ENCODE measurements at regions not wholly inside any gene's neighbourhood (a gene's known extent, or its start where the extent isn't known, plus 50 kb on each side); places are given as distances from the start of the nearest gene placed in this dataset.

- in situ Hi-C loops (cut with MboI; ENCODE audit: low pct_ligation_motif_present in 1 of 4, low pct_unique_long_range_greater_than_20kb in 1 of 4, low sequenced_read_pairs in 3 of 4) = no loop called here
- DNase-seq = no peak
- intact Hi-C loops (cut with DNase I; ENCODE audit: low total_unique reads) = no loop called here
- H3K4me1 ChIP-seq = no peaks in the 10 kb centered on the region
- H3K4me3 ChIP-seq = no peak overlapping the region
- no peaks in the 10 kb centered on the region for H3K36me3 ChIP-seq
- H3K27me3 ChIP-seq = no peaks in the 10 kb centered on the region
- no peaks in the 10 kb centered on the region for H3K9me3 ChIP-seq
- WGBS, 2 donors (ENCODE audit: low coverage in 1 of 2) = 36 to 62% methylated on average over 4 of the region's 4 CpGs
- H3K27ac ChIP-seq = no peak overlapping the region
- TF ChIP-seq POLR2AphosphoS5 (IDR thresholded peaks at IDR 0.05) (no peak), POLR2A (IDR thresholded peaks at IDR 0.05) (no peak), EP300 (IDR thresholded peaks at IDR 0.05; ENCODE audit: low read depth) (no peak)
- TF ChIP-seq, protein P1, sequence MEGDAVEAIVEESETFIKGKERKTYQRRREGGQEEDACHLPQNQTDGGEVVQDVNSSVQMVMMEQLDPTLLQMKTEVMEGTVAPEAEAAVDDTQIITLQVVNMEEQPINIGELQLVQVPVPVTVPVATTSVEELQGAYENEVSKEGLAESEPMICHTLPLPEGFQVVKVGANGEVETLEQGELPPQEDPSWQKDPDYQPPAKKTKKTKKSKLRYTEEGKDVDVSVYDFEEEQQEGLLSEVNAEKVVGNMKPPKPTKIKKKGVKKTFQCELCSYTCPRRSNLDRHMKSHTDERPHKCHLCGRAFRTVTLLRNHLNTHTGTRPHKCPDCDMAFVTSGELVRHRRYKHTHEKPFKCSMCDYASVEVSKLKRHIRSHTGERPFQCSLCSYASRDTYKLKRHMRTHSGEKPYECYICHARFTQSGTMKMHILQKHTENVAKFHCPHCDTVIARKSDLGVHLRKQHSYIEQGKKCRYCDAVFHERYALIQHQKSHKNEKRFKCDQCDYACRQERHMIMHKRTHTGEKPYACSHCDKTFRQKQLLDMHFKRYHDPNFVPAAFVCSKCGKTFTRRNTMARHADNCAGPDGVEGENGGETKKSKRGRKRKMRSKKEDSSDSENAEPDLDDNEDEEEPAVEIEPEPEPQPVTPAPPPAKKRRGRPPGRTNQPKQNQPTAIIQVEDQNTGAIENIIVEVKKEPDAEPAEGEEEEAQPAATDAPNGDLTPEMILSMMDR (IDR thresholded peaks at IDR 0.05) = no peak
Observed at GRCh38 chr5:167953151-167953798, 338.2 kb upstream of the WWC1 start.

DNA sequence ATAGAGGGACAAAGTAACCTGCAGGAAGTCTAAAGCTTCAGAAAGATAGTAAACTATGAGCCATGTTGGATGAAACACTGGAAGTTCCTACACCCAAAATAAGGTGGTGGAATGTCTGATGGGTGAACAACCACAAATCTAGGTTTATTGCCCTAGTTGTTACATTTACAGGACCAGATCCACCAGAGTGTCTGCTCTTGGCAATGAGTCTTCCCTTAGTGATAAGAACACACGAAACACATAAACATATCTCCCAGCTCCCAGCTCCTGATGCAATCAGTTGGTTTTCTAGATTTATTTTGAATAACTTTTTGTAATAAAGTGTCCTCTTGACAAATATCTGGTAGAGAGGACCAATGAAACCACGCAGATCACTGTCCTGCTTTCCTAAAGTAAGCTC is 329.7 kb upstream of the WWC1 start:
- Histone ChIP-seq H3K4me3 (no peak overlapping the region), H3K9me3 (no peaks in the 10 kb centered on the region), H3K36me3 (no peaks in the 10 kb centered on the region), H3K4me1 (no peaks in the 10 kb centered on the region), H3K27ac (no peak overlapping the region), H3K27me3 (no peaks in the 10 kb centered on the region)
- WGBS, 2 donors (ENCODE audit: low coverage in 1 of 2) = 61 to 69% methylated on average over 2 of the region's 2 CpGs
- TF ChIP-seq POLR2A (IDR thresholded peaks at IDR 0.05) (no peak), POLR2AphosphoS5 (IDR thresholded peaks at IDR 0.05) (no peak), EP300 (IDR thresholded peaks at IDR 0.05; ENCODE audit: low read depth) (no peak)
- TF ChIP-seq, protein P1 (IDR thresholded peaks at IDR 0.05) = no peak
- no peak for DNase-seq
- in situ Hi-C loops (cut with MboI; ENCODE audit: low pct_ligation_motif_present in 1 of 4, low pct_unique_long_range_greater_than_20kb in 1 of 4, low sequenced_read_pairs in 3 of 4) = no loop called here
- intact Hi-C loops (cut with DNase I; ENCODE audit: low total_unique reads) = no loop called here

- H3K4me1 ChIP-seq = no peaks in the 10 kb centered on the region
- no peaks in the 10 kb centered on the region for H3K36me3 ChIP-seq
- no peaks in the 10 kb centered on the region for H3K27me3 ChIP-seq
- no peak for DNase-seq
- intact Hi-C loops (cut with DNase I; ENCODE audit: low total_unique reads) = no loop called here
- TF ChIP-seq EP300 (IDR thresholded peaks at IDR 0.05; ENCODE audit: low read depth) = no peak
- no peak for TF ChIP-seq POLR2AphosphoS5 (IDR thresholded peaks at IDR 0.05)
- TF ChIP-seq, protein P1 (IDR thresholded peaks at IDR 0.05) = no peak
- TF ChIP-seq POLR2A (IDR thresholded peaks at IDR 0.05) = no peak
- no peak overlapping the region for H3K27ac ChIP-seq
- in situ Hi-C loops (cut with MboI; ENCODE audit: low pct_ligation_motif_present in 1 of 4, low pct_unique_long_range_greater_than_20kb in 1 of 4, low sequenced_read_pairs in 3 of 4) = no loop called here
- H3K9me3 ChIP-seq = no peaks in the 10 kb centered on the region
- no peak overlapping the region for H3K4me3 ChIP-seq
- WGBS, 2 donors (ENCODE audit: low coverage in 1 of 2) = 70 to 76% methylated on average over 2 to 3 of the region's 3 CpGs
Observed at GRCh38 chr5:167964529-167964928, 326.9 kb upstream of the WWC1 start.

DNA sequence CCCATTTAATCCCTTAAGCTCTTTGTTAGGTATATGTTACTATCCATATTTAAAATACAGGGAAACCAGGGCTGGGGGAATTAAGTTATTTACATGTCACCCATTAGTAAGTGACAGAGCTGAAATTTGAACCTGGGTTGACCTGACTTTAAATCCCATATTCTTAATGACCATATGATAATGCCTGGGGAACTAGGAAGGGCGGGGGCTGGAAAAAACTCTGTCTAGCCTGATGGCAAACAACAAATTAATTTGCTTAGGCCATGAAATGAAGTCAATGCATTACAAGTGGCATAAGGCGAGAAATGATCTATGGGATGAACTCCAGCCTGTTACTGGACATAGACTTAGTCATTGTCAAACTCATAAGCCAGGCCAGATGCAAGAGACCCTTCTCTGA is 325.7 kb upstream of the WWC1 start:
- Histone ChIP-seq H3K27ac (no peak overlapping the region), H3K4me3 (no peak overlapping the region), H3K4me1 (no peaks in the 10 kb centered on the region), H3K27me3 (no peaks in the 10 kb centered on the region), H3K36me3 (no peaks in the 10 kb centered on the region), H3K9me3 (no peaks in the 10 kb centered on the region)
- 67 to 88% methylated on average over 1 to 2 of the region's 2 CpGs for WGBS, 2 donors (ENCODE audit: low coverage in 1 of 2)
- intact Hi-C loops (cut with DNase I; ENCODE audit: low total_unique reads) = no loop called here
- TF ChIP-seq POLR2A (IDR thresholded peaks at IDR 0.05) (no peak), EP300 (IDR thresholded peaks at IDR 0.05; ENCODE audit: low read depth) (no peak), POLR2AphosphoS5 (IDR thresholded peaks at IDR 0.05) (no peak)
- TF ChIP-seq, protein P1 (IDR thresholded peaks at IDR 0.05) = no peak
- no peak for DNase-seq
- in situ Hi-C loops (cut with MboI; ENCODE audit: low pct_ligation_motif_present in 1 of 4, low pct_unique_long_range_greater_than_20kb in 1 of 4, low sequenced_read_pairs in 3 of 4) = no loop called here

Measured in transverse colon (tissue), 4 donors.